ENCODE measurements at regions not wholly inside any gene's neighbourhood (a gene's known extent, or its start where the extent isn't known, plus 50 kb on each side); places are given as distances from the start of the nearest gene placed in this dataset.

DNA sequence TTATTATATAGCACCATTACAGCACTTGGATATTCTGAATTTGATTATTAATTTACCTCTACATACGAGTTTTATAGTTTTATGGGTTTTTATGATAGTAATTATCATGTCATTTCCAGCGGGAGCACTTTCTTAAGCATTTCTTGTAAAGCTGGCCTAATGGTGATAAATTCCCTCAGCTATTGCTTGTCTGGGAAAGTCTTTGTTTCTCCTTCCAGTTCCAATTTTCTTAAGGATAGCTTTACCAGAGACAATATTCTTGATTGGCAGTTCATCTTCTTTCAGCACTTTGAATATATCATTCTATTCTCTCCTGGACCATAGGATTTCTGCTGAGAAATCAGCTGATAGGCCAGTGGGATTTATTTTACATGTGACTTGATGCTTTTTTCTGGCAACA, 505.4 kb downstream of the TMEM232 start:
- TF ChIP-seq, protein P1, sequence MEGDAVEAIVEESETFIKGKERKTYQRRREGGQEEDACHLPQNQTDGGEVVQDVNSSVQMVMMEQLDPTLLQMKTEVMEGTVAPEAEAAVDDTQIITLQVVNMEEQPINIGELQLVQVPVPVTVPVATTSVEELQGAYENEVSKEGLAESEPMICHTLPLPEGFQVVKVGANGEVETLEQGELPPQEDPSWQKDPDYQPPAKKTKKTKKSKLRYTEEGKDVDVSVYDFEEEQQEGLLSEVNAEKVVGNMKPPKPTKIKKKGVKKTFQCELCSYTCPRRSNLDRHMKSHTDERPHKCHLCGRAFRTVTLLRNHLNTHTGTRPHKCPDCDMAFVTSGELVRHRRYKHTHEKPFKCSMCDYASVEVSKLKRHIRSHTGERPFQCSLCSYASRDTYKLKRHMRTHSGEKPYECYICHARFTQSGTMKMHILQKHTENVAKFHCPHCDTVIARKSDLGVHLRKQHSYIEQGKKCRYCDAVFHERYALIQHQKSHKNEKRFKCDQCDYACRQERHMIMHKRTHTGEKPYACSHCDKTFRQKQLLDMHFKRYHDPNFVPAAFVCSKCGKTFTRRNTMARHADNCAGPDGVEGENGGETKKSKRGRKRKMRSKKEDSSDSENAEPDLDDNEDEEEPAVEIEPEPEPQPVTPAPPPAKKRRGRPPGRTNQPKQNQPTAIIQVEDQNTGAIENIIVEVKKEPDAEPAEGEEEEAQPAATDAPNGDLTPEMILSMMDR (IDR thresholded peaks at IDR 0.05) = no peak
- no peak for TF ChIP-seq EP300 (IDR thresholded peaks at IDR 0.05)
- TF ChIP-seq POLR2A (IDR thresholded peaks at IDR 0.05) = no peak
